Naive B cell (primary cell): ENCODE measurements at regions not wholly inside any gene's neighbourhood (a gene's known extent, or its start where the extent isn't known, plus 50 kb on each side); places are given as distances from the start of the nearest gene placed in this dataset.

Experiments used
- ATAC-seq, 2 donors: fragments of 150-1000 bp; cut with Tn5 transposase; 2 replicates each; pipeline ENCODE4 v1.10.0; 2021; ENCODE audit warnings: low read depth in 2 of 2, mild to moderate bottlenecking in 2 of 2, moderate library complexity in 2 of 2
- DNase-seq: peaks from one replicate; pipeline ENCODE4 v3.0.0; 2022
- H3K27ac Mint-ChIP-seq, 6 donors: one replicate each; pipeline ENCODE4 v1.8.0; 2020 to 2022; ENCODE audit warnings: mild to moderate bottlenecking in 6 of 6, mixed read lengths in 6 of 6, moderate library complexity in 5 of 6, inconsistent platforms in 2 of 6
- H3K27me3 Mint-ChIP-seq, 3 donors: one replicate each; pipeline ENCODE4 v1.8.0; 2021 to 2022; ENCODE audit warnings: mixed read lengths in 3 of 3, mild to moderate bottlenecking in 1 of 3
- H3K36me3 Mint-ChIP-seq, 2 donors: one replicate each; pipeline ENCODE4 v1.8.0; 2020 to 2022; ENCODE audit warnings: mixed read lengths in 2 of 2, inconsistent platforms in 1 of 2, mild to moderate bottlenecking in 1 of 2
- H3K4me1 Mint-ChIP-seq, 3 donors: one replicate each; pipeline ENCODE4 v1.8.0; 2020 to 2022; ENCODE audit warnings: mixed read lengths in 3 of 3, inconsistent platforms in 1 of 3, mild to moderate bottlenecking in 1 of 3, moderate library complexity in 1 of 3
- H3K4me3 Mint-ChIP-seq, 8 donors: one replicate each; pipeline ENCODE4 v1.8.0; 2020 to 2022; ENCODE audit warnings: mild to moderate bottlenecking in 8 of 8, mixed read lengths in 8 of 8, moderate library complexity in 8 of 8, inconsistent platforms in 2 of 8
- H3K9me3 Mint-ChIP-seq, 7 donors: one replicate each; pipeline ENCODE4 v1.8.0; 2020 to 2022; ENCODE audit warnings: mixed read lengths in 7 of 7, mild to moderate bottlenecking in 5 of 7, inconsistent platforms in 2 of 7, moderate library complexity in 1 of 7

DNA sequence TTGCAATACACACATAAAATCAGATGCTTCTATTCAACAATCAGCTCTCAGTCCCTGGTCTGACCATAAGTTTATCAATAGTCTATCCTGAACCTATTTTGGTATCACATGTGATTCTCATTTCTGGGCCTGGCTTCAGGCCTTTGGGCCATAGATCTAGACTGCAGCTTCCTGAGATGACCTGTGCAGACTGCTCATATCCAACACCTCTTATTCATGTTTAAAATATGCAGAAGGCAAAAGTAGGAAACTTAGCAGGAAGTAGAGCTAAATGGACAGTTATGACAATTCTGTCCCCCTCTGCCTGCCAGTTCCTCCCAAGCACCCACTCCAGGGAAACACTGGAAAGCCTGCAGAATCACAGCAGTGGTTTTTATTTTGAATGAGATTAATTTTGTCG is 53.3 kb downstream of the C7orf25 start:
- ATAC-seq (no peak), DNase-seq (no peak)
- peaks cover 10 to 16% of the 10 kb centered on the region in 2 donors for H3K36me3 Mint-ChIP-seq
- peaks cover 7 to 9% (median 8%) of the 10 kb centered on the region in 3 donors for H3K4me1 Mint-ChIP-seq
- H3K4me3 Mint-ChIP-seq, result no peak overlapping the region
- peaks cover 42 to 62% (median 60%) of the 10 kb centered on the region in 3 donors for H3K27me3 Mint-ChIP-seq
- H3K9me3 Mint-ChIP-seq, result peaks cover 10 to 33% (median 21%) of the 10 kb centered on the region in 7 donors
- H3K27ac Mint-ChIP-seq, result no peak overlapping the region

DNA sequence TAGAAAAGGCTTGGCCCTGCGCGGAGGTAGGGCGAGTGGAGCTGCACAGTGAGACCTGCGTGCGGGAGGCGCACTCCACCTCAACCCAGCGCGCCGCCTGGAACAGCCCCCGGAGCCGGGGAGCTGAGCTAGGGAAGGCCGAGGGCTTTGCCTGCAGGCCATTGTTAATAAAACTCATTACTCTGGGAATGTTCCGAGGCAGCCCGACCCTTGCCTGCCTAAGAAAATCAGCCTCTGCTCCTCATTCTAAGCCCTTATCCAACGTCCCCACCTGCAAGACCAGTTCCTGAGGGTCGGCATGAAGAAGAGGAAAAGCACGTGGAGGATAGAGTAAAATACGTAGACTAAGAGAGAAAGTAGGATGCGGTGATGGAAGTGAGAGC is 55.3 kb downstream of the C7orf25 start:
- no peak for DNase-seq
- peak overlapping the region in 5 of 8 donors; percentile 52 to 84 (median 77) for H3K4me3 Mint-ChIP-seq
- peaks cover 0 to 18% (median 9%) of the 10 kb centered on the region in 7 donors for H3K9me3 Mint-ChIP-seq
- H3K4me1 Mint-ChIP-seq, result peaks cover 7 to 9% (median 8%) of the 10 kb centered on the region in 3 donors
- no peak for ATAC-seq
- H3K27ac Mint-ChIP-seq, result no peak overlapping the region
- H3K27me3 Mint-ChIP-seq, result peaks cover 45 to 55% (median 49%) of the 10 kb centered on the region in 3 donors
- H3K36me3 Mint-ChIP-seq, result peaks cover 0 to 5% of the 10 kb centered on the region in 2 donors

DNA sequence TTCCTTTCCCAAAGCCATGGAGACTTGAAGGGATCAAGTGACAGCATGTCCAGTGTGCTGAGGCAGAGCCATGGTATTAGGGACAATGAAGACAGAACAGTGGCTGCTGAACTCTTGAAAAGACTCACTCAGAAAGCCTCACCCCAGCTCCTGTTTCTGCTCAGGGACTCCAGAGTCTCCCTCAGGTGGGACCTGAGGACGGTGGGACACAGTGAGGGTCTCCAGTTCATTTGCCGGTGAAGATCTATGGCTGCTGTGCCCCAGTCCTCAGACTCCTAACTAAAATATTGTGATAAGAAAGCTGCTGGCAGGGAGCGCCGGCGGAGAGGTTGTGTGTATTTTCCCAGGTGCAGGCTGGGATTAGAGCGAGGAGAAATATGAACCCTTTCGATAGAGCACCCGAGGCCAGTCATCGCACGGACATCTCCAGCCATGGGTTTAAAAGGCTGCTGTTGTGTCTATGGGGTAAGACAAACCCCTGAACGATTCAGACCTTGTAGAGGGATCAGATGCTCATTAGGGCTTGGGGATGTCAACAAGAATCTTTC is 57.2 kb downstream of the C7orf25 start:
- H3K27me3 Mint-ChIP-seq, result peaks cover 41 to 46% (median 43%) of the 10 kb centered on the region in 3 donors

DNA sequence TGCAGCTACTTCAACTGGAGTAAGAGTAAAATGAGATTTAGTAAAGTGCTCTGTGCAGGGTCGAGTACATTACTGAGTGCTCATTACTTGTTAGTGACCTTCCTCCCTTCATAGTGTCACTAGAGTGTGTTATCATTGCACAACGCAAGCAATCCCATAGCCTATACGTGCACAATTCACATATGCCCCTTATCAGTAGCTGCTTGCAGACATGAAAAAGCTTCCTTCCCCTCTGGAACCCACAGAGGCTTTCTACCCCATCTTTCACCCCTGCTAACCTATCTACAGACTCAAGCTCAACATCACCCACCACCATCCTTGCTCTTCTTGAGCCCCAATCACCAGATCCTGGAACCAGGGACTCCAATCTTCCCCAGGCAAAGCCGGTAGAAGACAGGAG is 59.3 kb downstream of the C7orf25 start:
- Mint-ChIP-seq H3K9me3 (peaks cover 0 to 4% (median 0%) of the 10 kb centered on the region in 7 donors), H3K4me1 (peaks cover 7 to 9% (median 8%) of the 10 kb centered on the region in 3 donors), H3K4me3 (no peak overlapping the region), H3K27me3 (peaks cover 35 to 51% (median 40%) of the 10 kb centered on the region in 3 donors), H3K36me3 (no peaks in the 10 kb centered on the region), H3K27ac (no peak overlapping the region)
- no peak for DNase-seq
- ATAC-seq, result no peak

More for the DNA sequence above, 57.2 kb downstream of the C7orf25 start:
- ATAC-seq, result no peak
- H3K4me3 Mint-ChIP-seq, result no peak overlapping the region
- H3K36me3 Mint-ChIP-seq, result no peaks in the 10 kb centered on the region
- no peak for DNase-seq
- H3K27ac Mint-ChIP-seq, result no peak overlapping the region
- peaks cover 7 to 9% (median 8%) of the 10 kb centered on the region in 3 donors for H3K4me1 Mint-ChIP-seq
- peaks cover 0 to 6% (median under 1%) of the 10 kb centered on the region in 7 donors for H3K9me3 Mint-ChIP-seq

DNA sequence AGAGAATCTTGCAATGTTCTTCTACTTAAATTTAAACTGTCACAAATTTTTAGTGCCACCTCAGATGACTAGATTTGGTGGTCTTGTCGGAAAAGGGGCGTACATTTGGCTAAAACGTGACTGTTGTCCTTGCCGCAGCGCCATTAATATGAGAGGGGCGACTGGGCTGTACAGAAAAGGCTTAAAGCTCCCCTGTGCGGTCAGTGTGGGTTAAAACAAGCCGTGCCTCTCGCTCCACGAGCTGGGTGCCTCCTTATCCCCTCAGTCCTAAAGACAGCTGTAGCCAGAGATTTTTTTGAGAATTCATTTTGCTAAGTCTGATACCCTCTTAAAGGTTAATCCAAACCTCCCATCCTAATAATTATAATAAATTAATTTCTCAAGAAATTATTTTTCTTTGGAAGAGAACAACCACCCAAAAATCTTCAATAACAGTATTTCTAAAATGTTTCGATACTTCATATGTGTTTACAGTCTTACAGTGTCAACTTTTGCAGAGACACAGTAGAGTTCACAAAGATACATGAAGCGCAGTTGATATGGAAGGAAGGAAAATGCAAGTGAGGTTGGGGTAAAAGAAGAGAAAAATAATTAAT is 68.6 kb downstream of the C7orf25 start:
- ATAC-seq (peak in 1 of 2 donors; percentile 48), DNase-seq (no peak)
- Mint-ChIP-seq H3K27ac (no peak overlapping the region), H3K27me3 (peaks cover 32 to 60% (median 46%) of the 10 kb centered on the region in 3 donors), H3K4me1 (no peaks in the 10 kb centered on the region), H3K36me3 (peaks cover 0 to 8% of the 10 kb centered on the region in 2 donors), H3K9me3 (peaks cover 0 to 23% (median 3%) of the 10 kb centered on the region in 7 donors), H3K4me3 (no peak overlapping the region)

DNA sequence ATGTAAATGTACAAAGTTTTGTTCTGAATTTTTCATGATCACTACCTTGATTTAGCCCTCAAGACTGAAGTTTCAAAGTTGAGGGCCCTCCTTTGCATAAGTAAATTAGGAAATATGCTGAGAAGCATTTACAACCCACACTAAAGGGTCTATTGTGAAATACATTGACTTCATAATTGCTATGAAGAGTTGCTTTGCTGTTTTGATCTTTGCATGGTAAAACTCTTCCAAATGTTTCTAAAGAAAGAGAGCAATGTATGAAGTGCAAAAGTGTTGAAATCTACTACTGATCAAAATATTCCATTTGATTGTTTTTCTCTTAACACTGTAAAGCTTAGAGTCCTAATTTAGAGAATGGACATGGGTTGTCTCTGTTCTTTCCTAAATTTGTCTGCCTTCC is 77.2 kb downstream of the C7orf25 start:
- Mint-ChIP-seq H3K27ac (no peak overlapping the region), H3K9me3 (no peaks in the 10 kb centered on the region), H3K4me1 (no peaks in the 10 kb centered on the region), H3K4me3 (no peak overlapping the region), H3K27me3 (peaks cover 21 to 40% (median 27%) of the 10 kb centered on the region in 3 donors), H3K36me3 (no peaks in the 10 kb centered on the region)
- ATAC-seq (no peak), DNase-seq (no peak)

DNA sequence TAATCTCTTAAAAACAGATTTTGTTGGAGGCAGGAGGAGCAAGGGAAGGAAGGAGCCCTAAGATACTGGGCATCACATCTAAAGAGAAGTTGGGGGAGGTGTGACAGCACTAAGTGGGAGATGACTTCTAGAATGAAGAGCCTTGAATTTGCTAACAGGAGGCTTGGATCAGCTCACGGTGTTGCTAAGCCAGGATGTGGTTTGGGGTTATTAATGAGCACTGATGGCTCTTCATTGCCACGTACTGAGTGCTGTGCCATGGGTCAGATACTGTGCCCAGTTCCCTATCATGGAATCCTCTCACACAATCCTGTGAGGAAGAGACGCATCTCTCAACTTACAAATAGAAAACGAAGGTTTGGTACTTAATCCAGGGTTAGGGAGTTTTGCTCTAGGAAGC is 78.5 kb downstream of the C7orf25 start:
- Mint-ChIP-seq H3K27me3 (peaks cover 26 to 40% (median 28%) of the 10 kb centered on the region in 3 donors), H3K4me3 (no peak overlapping the region), H3K27ac (no peak overlapping the region), H3K9me3 (no peaks in the 10 kb centered on the region), H3K4me1 (no peaks in the 10 kb centered on the region), H3K36me3 (no peaks in the 10 kb centered on the region)
- ATAC-seq (no peak), DNase-seq (no peak)

DNA sequence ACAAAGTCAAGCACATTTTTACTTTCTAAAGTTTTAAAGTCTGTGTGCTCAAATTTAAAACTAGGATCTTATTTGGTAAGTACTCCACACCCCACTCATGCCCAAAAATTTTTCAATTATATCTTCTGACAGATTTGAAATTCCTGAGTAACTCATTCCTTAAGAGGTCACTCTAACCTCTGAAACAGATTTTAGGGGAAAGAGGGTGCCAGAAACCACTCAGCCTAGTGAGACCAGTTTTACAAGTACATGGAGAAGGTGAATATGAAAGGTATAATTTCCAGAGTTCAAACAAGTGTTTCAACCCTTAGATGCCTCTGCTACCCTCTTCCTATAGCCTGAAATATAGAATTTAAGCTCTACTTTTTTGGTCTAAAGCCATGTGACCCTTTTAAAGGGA is 79.2 kb downstream of the C7orf25 start:
- H3K4me1 Mint-ChIP-seq, result no peaks in the 10 kb centered on the region
- no peak overlapping the region for H3K4me3 Mint-ChIP-seq
- ATAC-seq, result no peak
- no peaks in the 10 kb centered on the region for H3K36me3 Mint-ChIP-seq
- H3K27me3 Mint-ChIP-seq, result peaks cover 20 to 38% (median 21%) of the 10 kb centered on the region in 3 donors
- H3K9me3 Mint-ChIP-seq, result no peaks in the 10 kb centered on the region
- no peak for DNase-seq
- H3K27ac Mint-ChIP-seq, result no peak overlapping the region

DNA sequence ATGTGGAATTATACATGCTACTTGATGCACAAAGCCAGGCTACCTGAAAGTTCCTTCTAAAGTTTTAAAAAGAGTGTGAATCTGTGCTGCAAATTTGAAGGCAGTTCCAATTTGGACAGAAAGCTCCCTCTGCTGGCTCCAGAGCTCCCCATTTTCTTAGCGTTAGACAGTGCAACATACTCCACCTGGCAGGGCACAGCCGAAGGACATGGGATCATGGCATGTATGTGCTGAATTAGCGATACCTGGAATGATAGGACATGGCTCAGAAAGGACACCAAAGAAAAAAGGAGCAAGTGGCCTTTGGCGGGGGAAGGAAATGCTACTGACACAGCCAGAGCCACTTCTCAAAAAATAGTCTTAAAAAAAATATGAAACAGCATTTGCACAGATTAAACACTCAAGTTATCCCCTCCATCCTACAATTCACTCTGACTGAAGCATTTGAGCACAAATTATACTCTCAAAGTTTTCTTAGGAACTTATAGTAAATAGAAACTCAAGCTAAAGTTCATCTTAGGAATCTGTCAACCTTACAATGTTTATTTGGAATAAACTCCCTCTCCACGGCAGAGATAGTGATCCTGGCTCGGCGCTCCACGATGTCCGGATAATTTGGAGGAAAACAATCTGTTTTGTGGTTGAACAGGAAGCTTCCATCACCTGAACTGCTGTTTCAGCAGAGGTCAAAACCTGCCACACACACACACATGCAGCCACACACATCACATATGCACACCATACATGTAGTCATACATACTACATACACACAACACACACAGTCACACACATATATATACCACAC is 80.0 kb downstream of the C7orf25 start:
- no peak for ATAC-seq
- Mint-ChIP-seq H3K27ac (no peak overlapping the region), H3K4me1 (no peaks in the 10 kb centered on the region), H3K36me3 (no peaks in the 10 kb centered on the region), H3K27me3 (peaks cover 17 to 34% (median 18%) of the 10 kb centered on the region in 3 donors), H3K9me3 (no peaks in the 10 kb centered on the region), H3K4me3 (no peak overlapping the region)
- DNase-seq, result no peak

DNA sequence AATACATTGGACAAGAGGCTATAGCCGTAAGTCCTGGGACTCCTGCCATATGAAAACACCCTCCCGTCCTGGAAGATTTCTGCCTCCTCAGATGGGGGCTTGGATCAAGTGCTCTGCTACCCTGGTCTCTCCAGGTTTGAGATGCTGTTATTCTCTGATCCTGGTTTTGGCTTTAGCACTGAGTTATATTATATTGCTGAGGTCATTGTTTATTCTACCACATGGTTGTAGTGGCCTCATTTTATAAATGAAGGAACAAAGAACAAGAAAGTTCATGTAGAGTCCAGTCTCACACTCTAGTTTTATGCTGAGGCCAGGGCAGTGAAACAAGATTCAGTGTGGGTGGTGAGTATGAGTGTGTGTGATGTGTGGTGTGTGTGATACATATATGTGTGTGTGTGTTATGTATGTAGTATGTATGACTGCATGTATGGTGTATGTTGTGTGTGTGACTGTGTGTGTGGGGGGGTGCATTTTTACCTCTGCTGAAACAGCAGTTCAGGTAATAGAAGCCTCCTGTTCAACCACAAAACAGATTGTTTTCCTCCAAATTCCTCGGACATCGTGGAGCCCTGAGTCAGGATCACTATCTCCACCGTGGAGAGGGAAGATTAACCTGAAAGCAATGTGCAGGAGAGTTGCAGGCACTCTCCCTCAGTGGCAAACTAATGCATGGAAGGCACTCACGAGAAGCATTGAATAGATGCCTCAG is 80.7 kb downstream of the C7orf25 start:
- no peak for DNase-seq

DNA sequence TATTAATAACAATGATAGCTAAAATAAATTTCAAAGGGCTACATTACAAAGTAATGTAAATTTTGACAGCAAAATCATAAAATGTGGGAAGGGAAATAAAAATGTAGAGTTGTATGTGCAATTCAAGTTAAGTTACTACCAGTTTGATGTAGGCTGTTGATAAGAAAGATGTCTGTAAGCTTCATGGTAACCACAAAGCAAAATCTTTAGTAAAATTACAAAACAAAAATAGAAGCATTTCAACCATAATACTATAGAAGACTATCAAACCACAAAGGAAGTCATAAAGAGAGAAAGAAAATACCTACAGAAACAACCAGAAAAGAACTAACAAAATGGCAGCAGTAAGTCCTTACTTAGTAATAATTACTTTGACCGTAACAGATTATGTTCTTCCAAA is 99.1 kb downstream of the C7orf25 start:
- no peaks in the 10 kb centered on the region for H3K36me3 Mint-ChIP-seq
- no peak for DNase-seq
- ATAC-seq, result no peak
- H3K4me3 Mint-ChIP-seq, result no peak overlapping the region
- no peak overlapping the region for H3K27ac Mint-ChIP-seq
- H3K9me3 Mint-ChIP-seq, result peaks cover 6 to 47% (median 26%) of the 10 kb centered on the region in 7 donors
- no peaks in the 10 kb centered on the region for H3K4me1 Mint-ChIP-seq
- peaks cover 4 to 25% (median 20%) of the 10 kb centered on the region in 3 donors for H3K27me3 Mint-ChIP-seq

More for the DNA sequence above, 80.7 kb downstream of the C7orf25 start:
- H3K9me3 Mint-ChIP-seq, result no peaks in the 10 kb centered on the region
- no peak for ATAC-seq
- H3K4me1 Mint-ChIP-seq, result no peaks in the 10 kb centered on the region
- peak overlapping the region in 1 of 6 donors; percentile 16 for H3K27ac Mint-ChIP-seq
- H3K27me3 Mint-ChIP-seq, result peaks cover 17 to 34% (median 18%) of the 10 kb centered on the region in 3 donors
- no peak overlapping the region for H3K4me3 Mint-ChIP-seq
- H3K36me3 Mint-ChIP-seq, result no peaks in the 10 kb centered on the region

DNA sequence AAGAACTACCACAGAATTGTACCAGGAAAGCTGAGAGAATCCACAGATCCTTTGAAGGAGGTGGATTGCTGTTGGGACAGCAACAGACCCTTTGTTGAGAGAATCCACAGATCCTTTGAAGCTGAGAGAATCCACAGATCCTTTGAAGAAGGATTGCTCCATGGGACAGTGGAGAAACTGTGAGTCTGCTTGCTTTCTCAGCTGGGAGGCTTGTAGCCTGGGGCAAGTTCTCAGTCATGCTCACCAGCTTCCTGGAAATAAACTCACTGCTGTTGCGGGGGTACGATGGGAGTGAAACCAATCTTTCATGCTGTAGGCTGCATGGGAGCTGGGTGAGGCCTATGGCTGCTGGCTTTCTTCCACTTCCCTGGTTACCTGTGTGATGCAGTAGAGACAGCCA is 106.3 kb downstream of the C7orf25 start:
- ATAC-seq, result no peak
- H3K27ac Mint-ChIP-seq, result no peak overlapping the region
- H3K4me3 Mint-ChIP-seq, result no peak overlapping the region
- no peak for DNase-seq
- no peaks in the 10 kb centered on the region for H3K4me1 Mint-ChIP-seq
- peaks cover 5 to 15% of the 10 kb centered on the region in 2 donors for H3K36me3 Mint-ChIP-seq
- H3K27me3 Mint-ChIP-seq, result peaks cover 4 to 21% (median 21%) of the 10 kb centered on the region in 3 donors
- H3K9me3 Mint-ChIP-seq, result peaks cover 7 to 55% (median 37%) of the 10 kb centered on the region in 7 donors

DNA sequence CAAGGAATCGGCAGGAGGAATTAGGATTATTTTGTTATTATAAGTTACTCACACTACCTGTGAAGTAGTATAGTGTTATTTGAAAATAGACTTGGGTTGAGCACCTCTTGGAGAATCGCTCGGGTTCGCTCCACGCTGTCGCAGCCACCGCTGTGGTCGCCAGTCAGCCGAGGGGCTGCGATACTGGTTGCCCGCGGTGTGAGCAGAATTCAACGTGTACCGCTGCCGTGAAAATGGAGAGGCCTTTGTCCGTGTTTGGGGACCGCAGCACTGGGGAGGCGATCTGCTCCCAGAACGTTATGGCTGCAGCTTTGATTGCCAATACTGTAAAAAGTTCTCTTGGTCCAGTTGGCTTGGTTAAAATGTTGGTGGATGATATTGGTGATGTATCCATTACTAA is 117.2 kb downstream of the C7orf25 start:
- Mint-ChIP-seq H3K27ac (no peak overlapping the region), H3K27me3 (peaks cover 0 to 10% (median 8%) of the 10 kb centered on the region in 3 donors), H3K4me1 (no peaks in the 10 kb centered on the region), H3K36me3 (peaks cover 0 to 4% of the 10 kb centered on the region in 2 donors), H3K9me3 (peaks cover 0 to 7% (median 5%) of the 10 kb centered on the region in 7 donors), H3K4me3 (no peak overlapping the region)
- DNase-seq (no peak), ATAC-seq (no peak)
